ENCODE measurements at regions not wholly inside any gene's neighbourhood (a gene's known extent, or its start where the extent isn't known, plus 50 kb on each side); places are given as distances from the start of the nearest gene placed in this dataset.
"Not testable (repeated sequence)": the region's sequence is repeated elsewhere in the genome, so short reads cannot be mapped to it uniquely, and the experiment has no call there.

GRCh38 chr11:71367756-71368155 is 80.4 kb downstream of the DHCR7 start:
- Histone ChIP-seq H2BK15ac (ENCODE audit: low read depth, low read length) (no peak overlapping the region), H2BK120ac (ENCODE audit: low read depth, low read length, poor library complexity, severe bottlenecking) (no peak overlapping the region), H3T11ph (ENCODE audit: low read length) (no peak overlapping the region), H3K79me1 (ENCODE audit: insufficient read depth, low read depth, low read length, poor library complexity, severe bottlenecking) (no peaks in the 10 kb centered on the region), H3K23me2 (ENCODE audit: insufficient read length, low read depth, low read length, poor library complexity, severe bottlenecking) (no peaks in the 10 kb centered on the region), H2BK5ac (ENCODE audit: insufficient read length, low read length) (no peak overlapping the region), H2BK20ac (ENCODE audit: low read depth, low read length, poor library complexity, severe bottlenecking) (no peak overlapping the region), H3K79me2 (ENCODE audit: insufficient read depth, low read length) (no peaks in the 10 kb centered on the region), H3K18ac (ENCODE audit: insufficient read length, low read depth, low read length) (no peak overlapping the region), H4K8ac (replicated peaks; ENCODE audit: insufficient read length, low read depth, low read length) (no peak overlapping the region), H3K23ac (ENCODE audit: insufficient read length, low read depth, low read length) (no peak overlapping the region), H3K56ac (ENCODE audit: insufficient read length, low read depth, low read length) (no peak overlapping the region), H3K27ac (ENCODE audit: insufficient read length, low read depth, low read length) (no peak overlapping the region), H4K5ac (ENCODE audit: insufficient read length, low read depth, low read length) (no peak overlapping the region), H2AK5ac (ENCODE audit: insufficient read length, low read length) (no peak overlapping the region), H3K4ac (ENCODE audit: low read depth, low read length) (no peak overlapping the region), H4K91ac (ENCODE audit: insufficient read length, low read depth, low read length) (no peak overlapping the region), H3K4me2 (ENCODE audit: insufficient read depth, insufficient read length, low read length) (no peak overlapping the region), H4K20me1 (ENCODE audit: control insufficient read depth, insufficient read depth, insufficient read length) (no peaks in the 10 kb centered on the region), H3K9ac (ENCODE audit: extremely low read depth, insufficient read length, low read length) (no peak overlapping the region), H3K14ac (ENCODE audit: insufficient read depth, low read length) (no peak overlapping the region; the same call in 1 of the 2 replicates), H3K27me3 (ENCODE audit: insufficient read depth, low read length) (no peaks in the 10 kb centered on the region), H3K4me1 (ENCODE audit: insufficient read depth, low read length) (no peaks in the 10 kb centered on the region), H2BK12ac (ENCODE audit: insufficient read length, low read depth, low read length) (no peak overlapping the region), H2AFZ (ENCODE audit: low read length) (no peak overlapping the region), H3K9me3 (ENCODE audit: control insufficient read depth, low read depth, low read length) (no peaks in the 10 kb centered on the region)
- no peak overlapping the region for H3K27ac Mint-ChIP-seq
- peaks cover 2% of the 10 kb centered on the region for H3K27me3 Mint-ChIP-seq (ENCODE audit: low read depth)
- TF ChIP-seq CTCF (conservative IDR thresholded peaks at IDR 0.05), result no peak
- H3K36me3 Mint-ChIP-seq (ENCODE audit: insufficient read depth in 1 of 3, low read depth in 3 of 3), result no peaks in the 10 kb centered on the region
- peaks cover 0 to 10% of the 10 kb centered on the region in 2 experiments; a peak in 3 of 4 replicates for H3K4me1 Mint-ChIP-seq
- no peaks in the 10 kb centered on the region for H3K9me3 Mint-ChIP-seq
- no CpG with 5 or more reads among the region's 12 CpGs for WGBS (ENCODE audit: extremely low coverage, insufficient read length, low lambda C conversion rate)
- no peak for DNase-seq
- H3K4me3 Mint-ChIP-seq, result no peak overlapping the region

GRCh38 chr11:71367276-71367675 is 80.9 kb downstream of the DHCR7 start:
- H3K14ac ChIP-seq (ENCODE audit: insufficient read depth, low read length); H4K91ac ChIP-seq (ENCODE audit: insufficient read length, low read depth, low read length); H3K27ac ChIP-seq (ENCODE audit: insufficient read length, low read depth, low read length); H3K23ac ChIP-seq (ENCODE audit: insufficient read length, low read depth, low read length); H3K9me3 Mint-ChIP-seq; H2BK12ac ChIP-seq (ENCODE audit: insufficient read length, low read depth, low read length); DNase-seq; H3K23me2 ChIP-seq (ENCODE audit: insufficient read length, low read depth, low read length, poor library complexity, severe bottlenecking); H2BK15ac ChIP-seq (ENCODE audit: low read depth, low read length); H3K4me1 ChIP-seq (ENCODE audit: insufficient read depth, low read length); H3K18ac ChIP-seq (ENCODE audit: insufficient read length, low read depth, low read length); H3K56ac ChIP-seq (ENCODE audit: insufficient read length, low read depth, low read length); H3K79me2 ChIP-seq (ENCODE audit: insufficient read depth, low read length); H3K4me3 Mint-ChIP-seq; H3K27me3 ChIP-seq (ENCODE audit: insufficient read depth, low read length); H3K27ac Mint-ChIP-seq; H2BK120ac ChIP-seq (ENCODE audit: low read depth, low read length, poor library complexity, severe bottlenecking); H4K5ac ChIP-seq (ENCODE audit: insufficient read length, low read depth, low read length); H3T11ph ChIP-seq (ENCODE audit: low read length); H3K9ac ChIP-seq (ENCODE audit: extremely low read depth, insufficient read length, low read length); H3K4me2 ChIP-seq (ENCODE audit: insufficient read depth, insufficient read length, low read length); H3K4me1 Mint-ChIP-seq; H3K79me1 ChIP-seq (ENCODE audit: insufficient read depth, low read depth, low read length, poor library complexity, severe bottlenecking); H3K36me3 Mint-ChIP-seq (ENCODE audit: insufficient read depth in 1 of 3, low read depth in 3 of 3); H3K9me3 ChIP-seq (ENCODE audit: control insufficient read depth, low read depth, low read length); H4K8ac ChIP-seq (replicated peaks; ENCODE audit: insufficient read length, low read depth, low read length); H3K27me3 Mint-ChIP-seq (ENCODE audit: low read depth); H2AFZ ChIP-seq (ENCODE audit: low read length); H2BK20ac ChIP-seq (ENCODE audit: low read depth, low read length, poor library complexity, severe bottlenecking); H2BK5ac ChIP-seq (ENCODE audit: insufficient read length, low read length); H4K20me1 ChIP-seq (ENCODE audit: control insufficient read depth, insufficient read depth, insufficient read length); H2AK5ac ChIP-seq (ENCODE audit: insufficient read length, low read length); H3K4ac ChIP-seq (ENCODE audit: low read depth, low read length): not testable (repeated sequence)
- no CpG with 5 or more reads among the region's 3 CpGs for WGBS (ENCODE audit: extremely low coverage, insufficient read length, low lambda C conversion rate)

Measured in H9 (cell line).